Heart right ventricle (tissue), 16 donors: ENCODE measurements at regions not wholly inside any gene's neighbourhood (a gene's known extent, or its start where the extent isn't known, plus 50 kb on each side); places are given as distances from the start of the nearest gene placed in this dataset.

Experiments used
- ATAC-seq, 8 donors: fragments of 200-7000 bp; cut with Tn5 transposase; one replicate each; pipeline ENCODE4 v1.9.1; 2020; ENCODE audit warnings: mild to moderate bottlenecking in 8 of 8, moderate library complexity in 8 of 8, moderate number of reproducible peaks in 1 of 8
- DNase-seq, 2 donors: peaks; one replicate each; pipeline ENCODE4 v3.0.0-alpha.2; 2020
- H3K27ac ChIP-seq, 10 donors: fragments of 200-600 bp; sonication (generic) in 2 of 10; one replicate each; pipeline versions ENCODE4 v1.5.0 to v1.8.0; 2020 to 2022; ENCODE audit warnings: mild to moderate bottlenecking in 3 of 10
- H3K27me3 ChIP-seq, 7 donors: fragments of 200-600 bp; one replicate each; pipeline ENCODE4 v1.8.0; 2021 to 2022; ENCODE audit warnings: mild to moderate bottlenecking in 2 of 7
- H3K36me3 ChIP-seq, 9 donors: fragments of 200-600 bp; sonication (generic) in 1 of 9; one replicate each; pipeline versions ENCODE4 v1.5.0 to v1.8.0; 2020 to 2022; ENCODE audit warnings: mild to moderate bottlenecking in 2 of 9
- H3K4me1 ChIP-seq, 9 donors: fragments of 200-600 bp; sonication (generic) in 1 of 9; one replicate each; pipeline versions ENCODE4 v1.5.0 to v1.8.0; 2020 to 2022; ENCODE audit warnings: mild to moderate bottlenecking in 4 of 9
- H3K4me3 ChIP-seq, 10 donors: fragments of 200-600 bp; sonication (generic) in 2 of 10; one replicate each; pipeline versions ENCODE4 v1.5.0 to v1.8.0; 2020 to 2022; ENCODE audit warnings: mild to moderate bottlenecking in 7 of 10, moderate library complexity in 2 of 10
- H3K9me3 ChIP-seq, 11 donors: fragments of 200-600 bp in 10 of 11; sonication (generic) in 2 of 11; one replicate each; pipeline versions ENCODE4 v1.5.0 to v1.8.0; 2013 to 2022; ENCODE audit warnings: mild to moderate bottlenecking in 2 of 11, control low read depth in 1 of 11, moderate library complexity in 1 of 11
- CTCF ChIP-seq, 9 donors: fragments of 200-600 bp; sonication (generic) in 2 of 9; IDR thresholded peaks; one replicate each; pipeline versions ENCODE4 v1.5.0 to v1.8.0; 2021 to 2022; ENCODE audit warnings: antibody characterized with exemption in 9 of 9, mild to moderate bottlenecking in 5 of 9, moderate library complexity in 1 of 9
- WGBS, 2 donors: extraction: QIAGEN DNeasy Blood & Tissue Kit; methylation state at CpG; one replicate each; pipeline ENCODE4 v1.1.7; 2013; ENCODE audit warnings: inconsistent platforms in 1 of 2; 5-methylcytosine and 5-hydroxymethylcytosine counted together
- intact Hi-C, 10 donors: fragments of 100-400 bp; cut with DNase I; formaldehyde crosslinking; loops; one replicate each; pipeline versions ENCODE4 v1.11.1 to v1.14.2; 2022
- donor health status: Arrhythmogenic right ventricular cardiomyopathy.
- donor health status: ischemic (EF 13 %, LVEDD 7.1; RV severe dilation, severe dysfunction).
- donor health status: healthy with polysubstance abuse.
- donor health status: DM: no; HTN: yes; CAD: no.
- donor health status: DM: no; HTN: no; CAD: no.
- donor health status: ischemic (EF 25% LVEDD 6.9; RV normal size, moderate dysfunction).
- donor health status: ischemic (EF 25% LVEDD 5.7; RV mildly dilated, moderate dysfunction).
- donor health status: healthy.
- donor health status: DM: yes; HTN: yes; CAD: no.
- donor health status: Ischemic cardiomyopathy.
- donor health status: ischemic (EF 35%, LVEDD 5.7; RV mildly dilated, moderate dysfunction).
- donor health status: nonischemic (EF 11% LVEDD 7.7; RV severe dilation, severe dysfunction).
- donor health status: DM: yes; HTN: yes; CAD: no.
- donor health status: PGD.
- donor health status: ischemic (EF 29% LVEDD 5.4; RV normal size, mild dysfunction).
- donor health status: nonischemic (EF 23%, LVEDD 6.1; RV moderate dilation, normal function).

- H3K27ac ChIP-seq: no peak overlapping the region
- no peak for TF ChIP-seq CTCF (IDR thresholded peaks at IDR 0.05)
- WGBS, 2 donors: 85 to 93% methylated on average over 2 of the region's 2 CpGs
- DNase-seq: no peak
- H3K4me1 ChIP-seq: peaks cover 0 to 3% (median 0%) of the 10 kb centered on the region in 9 donors
- no peaks in the 10 kb centered on the region for H3K36me3 ChIP-seq
- peaks cover 0 to 15% (median 0%) of the 10 kb centered on the region in 11 donors for H3K9me3 ChIP-seq
- H3K27me3 ChIP-seq: no peaks in the 10 kb centered on the region
- no peak overlapping the region for H3K4me3 ChIP-seq
- intact Hi-C loops: no loop called here
- ATAC-seq: no peak
Measured at GRCh38 chr3:22900296-22900695, 302.8 kb upstream of the UBE2E2 start.

DNA sequence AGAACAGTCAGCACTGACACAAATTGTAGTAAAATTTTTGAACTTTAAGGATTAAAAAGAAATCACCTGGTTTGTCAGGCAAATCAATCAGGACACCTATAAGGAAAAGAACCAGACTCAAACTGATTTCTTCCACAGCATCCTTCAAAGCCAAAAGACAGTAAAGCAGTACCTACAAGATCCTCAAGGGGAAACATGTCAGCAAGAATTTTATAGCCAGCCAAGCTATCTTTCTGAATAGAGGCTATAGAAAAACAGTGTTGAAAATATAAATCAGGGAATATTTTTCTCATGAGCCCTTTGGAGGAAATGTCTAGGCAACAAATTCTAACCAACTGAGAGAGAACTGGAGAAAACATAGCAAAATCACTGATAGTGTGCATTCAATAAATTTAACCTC is 301.4 kb upstream of the UBE2E2 start:
- no peak for DNase-seq
- no peaks in the 10 kb centered on the region for H3K36me3 ChIP-seq
- H3K27me3 ChIP-seq: no peaks in the 10 kb centered on the region
- ATAC-seq: no peak
- intact Hi-C loops: no loop called here
- H3K9me3 ChIP-seq: peaks cover 0 to 15% (median 0%) of the 10 kb centered on the region in 11 donors
- H3K4me3 ChIP-seq: no peak overlapping the region
- no peak overlapping the region for H3K27ac ChIP-seq
- TF ChIP-seq CTCF (IDR thresholded peaks at IDR 0.05): no peak
- H3K4me1 ChIP-seq: peaks cover 0 to 3% (median 0%) of the 10 kb centered on the region in 9 donors

DNA sequence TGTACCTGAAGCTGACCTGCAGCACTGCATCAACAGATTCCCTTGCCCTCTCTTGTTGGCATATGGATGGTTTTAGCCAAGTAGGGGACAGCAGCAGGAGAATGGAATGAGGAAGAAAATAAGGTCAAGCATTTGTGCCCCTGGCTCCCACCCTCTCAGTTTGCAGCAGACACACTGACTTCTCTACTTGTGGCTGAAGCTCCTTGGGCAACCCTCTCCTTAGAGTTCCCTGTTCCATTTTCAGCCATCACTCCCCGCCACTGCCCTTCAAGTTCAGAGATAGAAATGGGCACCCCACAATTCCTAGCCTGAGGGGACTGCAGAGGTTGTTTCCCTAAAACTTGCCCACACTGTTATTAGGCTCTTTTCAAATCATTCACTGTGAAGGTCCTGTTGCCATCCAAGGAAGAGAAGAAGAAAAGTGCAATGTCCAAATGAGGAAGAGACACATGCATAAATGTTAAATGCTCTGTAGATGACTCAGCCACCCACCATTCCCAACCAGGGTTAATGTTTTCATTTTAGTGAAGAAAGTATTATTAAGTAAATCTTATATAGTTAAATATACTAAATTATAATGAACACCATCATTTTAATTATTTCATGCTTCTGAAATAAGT is 295.9 kb upstream of the UBE2E2 start:
- H3K27ac ChIP-seq: no peak overlapping the region
- DNase-seq (no peak), ATAC-seq (no peak)
- H3K4me1 ChIP-seq: no peaks in the 10 kb centered on the region
- no peaks in the 10 kb centered on the region for H3K27me3 ChIP-seq
- no peak for TF ChIP-seq CTCF (IDR thresholded peaks at IDR 0.05)
- H3K36me3 ChIP-seq: no peaks in the 10 kb centered on the region
- intact Hi-C loops: no loop called here
- H3K4me3 ChIP-seq: no peak overlapping the region
- 90 to 92% methylated on average over 1 of the region's 1 CpG for whole genome bisulfite sequencing, 2 donors
- H3K9me3 ChIP-seq: peaks cover 0 to 1% (median 0%) of the 10 kb centered on the region in 11 donors

GRCh38 chr3:22907796-22908195 is 295.3 kb upstream of the UBE2E2 start:
- Histone ChIP-seq H3K27me3 (no peaks in the 10 kb centered on the region), H3K27ac (no peak overlapping the region), H3K4me1 (no peaks in the 10 kb centered on the region), H3K9me3 (no peaks in the 10 kb centered on the region), H3K4me3 (no peak overlapping the region), H3K36me3 (no peaks in the 10 kb centered on the region)
- intact Hi-C loops: no loop called here
- no peak for DNase-seq
- WGBS, 2 donors: 66 to 71% methylated on average over 2 of the region's 2 CpGs
- no peak for ATAC-seq
- TF ChIP-seq CTCF (IDR thresholded peaks at IDR 0.05): no peak
